Adrenal gland (tissue), 5 donors: ENCODE measurements at regions not wholly inside any gene's neighbourhood (a gene's known extent, or its start where the extent isn't known, plus 50 kb on each side); places are given as distances from the start of the nearest gene placed in this dataset.

Experiments used
- POLR2A ChIP-seq, 2 donors: fragments of 450-650 bp; IDR thresholded peaks; one replicate each; pipeline ENCODE4 v1.6.1; 2017; ENCODE audit warnings: antibody characterized with exemption in 2 of 2, mild to moderate bottlenecking in 2 of 2, moderate library complexity in 1 of 2
- TF ChIP-seq, protein P1 (sequence below), 6 experiments: fragments of 450-650 bp in 4 of 6; fragments of 200-600 bp in 2 of 6; sonication (generic) in 1 of 6; IDR thresholded peaks; 1 replicate in 5 of 6; 2 replicates in 1 of 6; pipeline versions ENCODE4 v1.5.1 to v1.8.0; 2016 to 2021; ENCODE audit warnings: antibody characterized with exemption in 6 of 6, mild to moderate bottlenecking in 2 of 6, moderate library complexity in 1 of 6
- donor health status: DM: no; HTN: no; CAD: no.

DNA sequence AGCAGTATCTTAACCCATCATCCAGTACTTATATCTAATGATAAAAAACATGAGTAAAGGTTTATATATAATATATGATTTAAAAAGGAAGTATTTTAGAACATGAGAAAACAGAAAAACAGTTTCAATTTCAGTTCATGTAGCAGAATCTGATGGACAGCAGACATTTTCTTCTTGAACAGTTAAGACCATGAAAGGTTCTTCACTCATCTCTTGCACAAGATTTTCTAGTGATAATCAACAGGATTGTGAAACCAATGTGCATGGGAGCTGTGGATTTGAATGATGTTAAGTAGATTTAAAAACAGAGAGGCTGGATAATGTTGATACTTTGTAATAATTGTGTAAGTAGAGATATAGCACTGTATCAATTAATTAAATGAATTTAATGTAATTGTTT lies 1297.6 kb downstream of the BRINP3 start:
- no peak for TF ChIP-seq POLR2A (IDR thresholded peaks at IDR 0.05)
- TF ChIP-seq, protein P1, sequence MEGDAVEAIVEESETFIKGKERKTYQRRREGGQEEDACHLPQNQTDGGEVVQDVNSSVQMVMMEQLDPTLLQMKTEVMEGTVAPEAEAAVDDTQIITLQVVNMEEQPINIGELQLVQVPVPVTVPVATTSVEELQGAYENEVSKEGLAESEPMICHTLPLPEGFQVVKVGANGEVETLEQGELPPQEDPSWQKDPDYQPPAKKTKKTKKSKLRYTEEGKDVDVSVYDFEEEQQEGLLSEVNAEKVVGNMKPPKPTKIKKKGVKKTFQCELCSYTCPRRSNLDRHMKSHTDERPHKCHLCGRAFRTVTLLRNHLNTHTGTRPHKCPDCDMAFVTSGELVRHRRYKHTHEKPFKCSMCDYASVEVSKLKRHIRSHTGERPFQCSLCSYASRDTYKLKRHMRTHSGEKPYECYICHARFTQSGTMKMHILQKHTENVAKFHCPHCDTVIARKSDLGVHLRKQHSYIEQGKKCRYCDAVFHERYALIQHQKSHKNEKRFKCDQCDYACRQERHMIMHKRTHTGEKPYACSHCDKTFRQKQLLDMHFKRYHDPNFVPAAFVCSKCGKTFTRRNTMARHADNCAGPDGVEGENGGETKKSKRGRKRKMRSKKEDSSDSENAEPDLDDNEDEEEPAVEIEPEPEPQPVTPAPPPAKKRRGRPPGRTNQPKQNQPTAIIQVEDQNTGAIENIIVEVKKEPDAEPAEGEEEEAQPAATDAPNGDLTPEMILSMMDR (IDR thresholded peaks at IDR 0.05), result no peak
